Activated CD4-positive, alpha-beta T cell treated with anti-CD3 and anti-CD28 coated beads for 36 hours (primary cell): ENCODE measurements at regions not wholly inside any gene's neighbourhood (a gene's known extent, or its start where the extent isn't known, plus 50 kb on each side); places are given as distances from the start of the nearest gene placed in this dataset.
"Not testable (repeated sequence)": the region's sequence is repeated elsewhere in the genome, so short reads cannot be mapped to it uniquely, and the experiment has no call there.

Experiments used
- ATAC-seq: fragments of 200-7000 bp; cut with Tn5 transposase; one replicate; pipeline ENCODE4 v1.10.0; 2021; ENCODE audit warnings: mild to moderate bottlenecking, moderate library complexity
- CTCF ChIA-PET: fragments of 350-600 bp; sonication (Branson Sonifier 250); formaldehyde crosslinking; loops from one replicate; lab custom pipeline; 2021; ENCODE audit warnings: antibody characterized with exemption; lab: Charles Lee
- POLR2A ChIA-PET: fragments of 350-600 bp; sonication (Branson Sonifier 250); formaldehyde crosslinking; loops from one replicate; lab custom pipeline; 2021; ENCODE audit warnings: antibody characterized with exemption, inconsistent platforms; lab: Charles Lee
- DNase-seq: peaks from one replicate; pipeline ENCODE4 v3.0.0-alpha.2; 2020
- H3K27ac Mint-ChIP-seq: one replicate; pipeline ENCODE4 v1.8.0; 2021; ENCODE audit warnings: mixed read lengths
- H3K27me3 Mint-ChIP-seq: one replicate; pipeline ENCODE4 v1.8.0; 2021; ENCODE audit warnings: mixed read lengths
- H3K36me3 Mint-ChIP-seq: one replicate; pipeline ENCODE4 v1.8.0; 2021; ENCODE audit warnings: low read depth, mixed read lengths
- H3K4me1 Mint-ChIP-seq: one replicate; pipeline ENCODE4 v1.8.0; 2021; ENCODE audit warnings: mixed read lengths
- H3K4me3 Mint-ChIP-seq: one replicate; pipeline ENCODE4 v1.8.0; 2021; ENCODE audit warnings: mild to moderate bottlenecking, moderate library complexity, mixed read lengths
- H3K9me3 Mint-ChIP-seq: one replicate; pipeline ENCODE4 v1.8.0; 2021; ENCODE audit warnings: low read depth, mixed read lengths
- intact Hi-C, 2 experiments: fragments of 100-400 bp; cut with DNase I in 1 of 2; cut with micrococcal nuclease in 1 of 2; formaldehyde crosslinking; loops; one replicate each; pipeline versions ENCODE4 v1.14.2 to v1.15.1; 2022 to 2024; cut with DNase I, micrococcal nuclease

DNA sequence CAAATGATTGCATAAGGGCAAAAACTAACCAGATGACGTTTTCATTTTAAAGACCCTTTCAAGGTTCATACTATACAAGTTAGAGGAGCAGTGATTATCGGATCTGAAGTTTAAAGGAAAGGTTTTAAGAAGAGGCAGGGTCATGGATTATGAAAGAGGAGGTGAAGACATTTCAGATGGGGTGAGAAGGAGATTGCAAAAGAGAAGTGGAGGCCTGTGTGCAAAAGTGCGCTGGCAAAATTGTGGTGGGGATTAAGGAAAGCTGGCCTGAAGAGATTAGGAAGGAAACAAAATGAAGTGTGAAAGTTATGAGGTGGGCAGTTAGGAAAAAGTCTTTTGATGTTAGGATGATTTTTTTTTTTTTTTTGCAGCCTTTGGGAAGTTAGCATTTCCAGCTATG, 935.7 kb upstream of the FAM98A start:
- intact Hi-C loops = no loop called here
- POLR2A ChIA-PET = no interaction called here

DNA sequence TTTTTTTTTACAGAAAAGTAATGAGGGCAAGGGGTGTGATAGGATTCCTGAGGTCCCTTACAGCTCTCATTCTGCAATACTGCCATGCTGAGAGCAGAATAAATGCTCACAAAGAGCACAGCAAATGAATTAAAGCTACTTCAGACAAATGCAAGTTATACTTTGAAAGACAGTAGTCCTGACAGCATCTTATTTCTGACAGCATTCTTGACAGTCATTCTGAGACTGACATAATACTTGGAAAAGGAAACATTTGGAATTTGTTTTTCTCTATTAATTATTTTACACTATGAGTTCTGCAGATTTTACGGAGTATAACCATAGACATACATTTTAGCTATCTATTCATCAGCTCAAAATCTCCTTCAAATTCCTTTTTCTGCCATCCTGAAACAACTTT, 935.2 kb upstream of the FAM98A start:
- no peaks in the 10 kb centered on the region for H3K4me1 Mint-ChIP-seq
- no peak overlapping the region for H3K4me3 Mint-ChIP-seq
- ATAC-seq (no peak), DNase-seq (no peak)
- no peaks in the 10 kb centered on the region for H3K36me3 Mint-ChIP-seq
- ChIA-PET POLR2A (no interaction called here), CTCF (no interaction called here)
- intact Hi-C loops = no loop called here
- no peaks in the 10 kb centered on the region for H3K27me3 Mint-ChIP-seq
- peaks cover 3% of the 10 kb centered on the region for H3K9me3 Mint-ChIP-seq
- H3K27ac Mint-ChIP-seq = no peak overlapping the region

More for the DNA sequence above, 935.7 kb upstream of the FAM98A start:
- Mint-ChIP-seq H3K4me1 (no peaks in the 10 kb centered on the region), H3K36me3 (no peaks in the 10 kb centered on the region), H3K27me3 (no peaks in the 10 kb centered on the region), H3K9me3 (peaks cover 4% of the 10 kb centered on the region), H3K27ac (no peak overlapping the region), H3K4me3 (no peak overlapping the region)
- no peak for ATAC-seq
- CTCF ChIA-PET = no interaction called here
- no peak for DNase-seq

DNA sequence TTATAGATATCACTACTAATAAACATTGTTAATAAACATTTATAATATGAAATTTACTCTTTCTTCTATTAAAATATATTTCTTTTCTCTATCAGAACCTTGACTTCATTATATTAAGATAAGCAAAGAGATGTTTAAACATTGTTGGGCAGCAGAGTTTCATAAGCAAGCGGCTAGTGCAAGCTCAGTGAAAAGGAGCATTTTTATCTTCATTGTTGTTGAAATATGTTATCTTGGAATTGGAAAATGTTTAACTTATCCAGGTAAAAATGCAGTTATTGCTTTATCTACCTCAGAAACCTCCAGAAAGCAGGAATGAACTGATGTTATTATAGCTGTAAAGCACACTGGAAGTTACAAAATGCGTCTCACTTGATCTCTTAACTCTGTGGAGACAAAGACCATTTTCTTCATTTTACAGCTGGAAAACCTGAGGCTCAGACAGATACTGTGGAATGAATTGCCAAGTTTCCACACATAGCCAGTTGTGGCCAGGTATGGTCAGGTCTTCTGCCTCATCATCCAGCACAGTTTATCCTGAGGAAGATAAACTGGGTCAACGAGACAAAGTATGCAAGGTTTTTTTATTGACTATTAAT, 934.6 kb upstream of the FAM98A start:
- no peak for DNase-seq
- ATAC-seq = no peak
- CTCF ChIA-PET = no interaction called here
- Mint-ChIP-seq H3K9me3 (no peaks in the 10 kb centered on the region), H3K4me3 (no peak overlapping the region), H3K36me3 (no peaks in the 10 kb centered on the region), H3K4me1 (no peaks in the 10 kb centered on the region), H3K27me3 (no peaks in the 10 kb centered on the region), H3K27ac (no peak overlapping the region)
- intact Hi-C loops = no loop called here
- POLR2A ChIA-PET = no interaction called here

DNA sequence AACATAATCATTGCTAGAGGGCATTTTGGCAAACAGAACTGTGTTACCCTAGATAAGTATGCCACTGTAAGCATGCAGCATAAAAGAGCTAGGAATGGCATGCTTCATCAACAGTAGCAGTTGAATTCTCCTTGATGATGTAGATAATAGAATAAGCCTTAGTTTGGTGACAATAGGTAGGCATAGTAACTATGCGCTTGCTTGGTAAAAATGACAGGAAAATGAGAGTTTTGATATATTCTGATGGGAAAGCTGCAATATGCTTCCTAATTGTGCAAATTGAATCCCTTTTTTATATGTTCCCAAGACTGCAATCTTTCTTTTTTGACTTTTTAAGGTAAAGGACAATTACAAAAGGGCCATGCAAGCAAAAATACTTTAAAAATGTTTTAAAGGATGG, 930.9 kb upstream of the FAM98A start:
- no peak for ATAC-seq
- Mint-ChIP-seq H3K27me3 (no peaks in the 10 kb centered on the region), H3K9me3 (no peaks in the 10 kb centered on the region), H3K36me3 (no peaks in the 10 kb centered on the region), H3K4me1 (no peaks in the 10 kb centered on the region), H3K4me3 (no peak overlapping the region), H3K27ac (no peak overlapping the region)
- ChIA-PET POLR2A (no interaction called here), CTCF (no interaction called here)
- intact Hi-C loops = no loop called here
- no peak for DNase-seq

DNA sequence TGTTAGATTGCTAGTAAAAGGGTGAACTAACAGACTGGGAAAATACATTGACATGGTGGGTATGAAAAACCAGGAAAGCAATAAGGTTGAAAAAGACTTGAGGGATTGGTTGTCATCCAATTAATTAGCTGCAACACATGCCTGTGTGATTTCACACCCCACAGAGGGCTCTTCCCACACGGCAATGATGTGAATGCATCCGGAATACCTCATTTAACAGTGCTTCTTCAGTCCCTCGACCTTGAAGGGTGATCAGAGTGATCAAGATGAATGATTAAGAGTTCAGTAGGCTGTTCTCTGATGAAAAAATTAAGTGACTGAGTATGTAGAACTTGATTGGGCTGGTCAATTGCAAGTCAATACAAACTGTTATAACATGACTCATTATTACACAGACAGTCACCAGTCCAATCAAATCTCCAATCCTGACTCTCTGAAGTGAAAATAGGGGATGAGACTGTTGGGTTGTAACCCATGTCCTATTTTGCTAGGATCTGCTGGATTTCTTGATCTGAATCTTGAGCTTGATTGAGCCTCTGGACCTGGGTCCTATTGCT, 924.9 kb upstream of the FAM98A start:
- ATAC-seq (no peak), DNase-seq (no peak)
- intact Hi-C loops = no loop called here
- H3K4me1 Mint-ChIP-seq = no peaks in the 10 kb centered on the region
- no peaks in the 10 kb centered on the region for H3K27me3 Mint-ChIP-seq
- no peak overlapping the region for H3K4me3 Mint-ChIP-seq
- POLR2A ChIA-PET = interaction anchor here (0.7 kb wide), 1 partner anchor 40 kb away, joined by 3 read pairs; no protein-coding TSS in a partner anchor
- CTCF ChIA-PET = no interaction called here
- no peak overlapping the region for H3K27ac Mint-ChIP-seq
- H3K36me3 Mint-ChIP-seq = no peaks in the 10 kb centered on the region
- H3K9me3 Mint-ChIP-seq = peaks cover 8% of the 10 kb centered on the region

DNA sequence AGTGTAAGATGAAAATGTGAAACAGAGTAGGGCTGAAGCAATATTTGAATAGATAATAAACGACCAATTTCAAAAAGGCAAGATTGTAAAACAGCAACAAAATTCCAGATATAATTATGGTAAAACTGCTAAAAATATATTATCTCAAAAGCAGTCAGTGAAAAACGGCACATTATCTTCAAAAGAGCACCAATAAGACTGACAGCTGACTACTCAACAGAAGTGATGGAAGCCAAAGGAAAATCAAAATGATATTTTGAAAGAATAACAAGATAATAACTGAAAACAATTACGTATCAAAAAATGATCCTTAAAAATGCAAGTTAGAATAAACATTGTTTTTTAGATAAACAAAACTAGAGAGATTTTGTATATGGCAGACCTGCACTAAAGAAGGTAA, 920.6 kb upstream of the FAM98A start:
- Mint-ChIP-seq H3K9me3 (peaks cover 11% of the 10 kb centered on the region), H3K4me1 (no peaks in the 10 kb centered on the region), H3K4me3 (no peak overlapping the region), H3K27ac (no peak overlapping the region), H3K27me3 (no peaks in the 10 kb centered on the region), H3K36me3 (no peaks in the 10 kb centered on the region)
- no peak for DNase-seq
- intact Hi-C loops = no loop called here
- CTCF ChIA-PET = no interaction called here
- ATAC-seq = no peak
- POLR2A ChIA-PET = no interaction called here

DNA sequence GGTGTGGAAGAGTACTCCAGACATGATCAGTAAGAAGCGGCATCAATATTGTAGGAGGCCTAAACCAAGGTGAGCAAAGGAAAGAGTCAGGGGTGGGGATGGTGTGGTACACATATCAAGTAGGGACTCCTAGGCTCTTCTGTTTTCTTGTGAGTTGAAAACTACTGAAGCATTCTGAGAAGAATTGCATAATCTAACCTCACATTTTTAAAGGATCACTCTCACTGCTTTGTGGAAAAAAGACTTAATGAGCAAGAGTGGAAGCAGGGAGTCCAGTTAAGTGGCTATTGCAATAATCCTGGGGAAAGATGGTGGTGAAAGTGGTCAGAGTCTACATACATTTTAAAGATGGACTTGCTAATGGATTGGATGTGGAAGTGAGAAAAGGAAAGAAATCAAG, 899.5 kb upstream of the FAM98A start:
- Mint-ChIP-seq H3K36me3 (no peaks in the 10 kb centered on the region), H3K9me3 (peaks cover 14% of the 10 kb centered on the region), H3K4me3 (no peak overlapping the region), H3K27ac (no peak overlapping the region), H3K27me3 (no peaks in the 10 kb centered on the region), H3K4me1 (no peaks in the 10 kb centered on the region)
- CTCF ChIA-PET = no interaction called here
- intact Hi-C loops = no loop called here
- POLR2A ChIA-PET = no interaction called here
- ATAC-seq = no peak
- no peak for DNase-seq

DNA sequence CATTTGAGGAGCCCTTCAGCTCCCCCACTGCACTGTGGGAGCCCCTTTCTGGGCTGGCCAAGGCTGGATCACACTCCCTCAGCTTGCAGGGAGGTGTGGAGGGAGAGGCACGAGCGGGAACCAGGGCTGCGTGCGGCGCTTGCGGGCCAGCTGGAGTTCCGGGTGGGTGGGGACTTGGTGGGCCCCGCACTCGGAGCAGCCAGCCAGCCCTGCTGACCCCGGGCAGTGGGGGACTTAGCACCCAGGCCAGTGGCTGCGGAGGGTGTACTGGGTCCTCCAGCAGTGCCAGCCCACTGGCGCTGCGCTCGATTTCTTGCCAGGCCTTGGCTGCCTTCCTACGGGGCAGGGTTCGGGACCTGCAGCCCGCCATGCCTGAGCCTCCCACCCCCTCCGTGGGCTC, 895.1 kb upstream of the FAM98A start:
- ATAC-seq, intact Hi-C loops, H3K36me3 Mint-ChIP-seq, H3K4me1 Mint-ChIP-seq, CTCF ChIA-PET, H3K4me3 Mint-ChIP-seq, POLR2A ChIA-PET, H3K27me3 Mint-ChIP-seq, H3K27ac Mint-ChIP-seq, DNase-seq: not testable (repeated sequence)
- H3K9me3 Mint-ChIP-seq = peaks cover 11% of the 10 kb centered on the region

DNA sequence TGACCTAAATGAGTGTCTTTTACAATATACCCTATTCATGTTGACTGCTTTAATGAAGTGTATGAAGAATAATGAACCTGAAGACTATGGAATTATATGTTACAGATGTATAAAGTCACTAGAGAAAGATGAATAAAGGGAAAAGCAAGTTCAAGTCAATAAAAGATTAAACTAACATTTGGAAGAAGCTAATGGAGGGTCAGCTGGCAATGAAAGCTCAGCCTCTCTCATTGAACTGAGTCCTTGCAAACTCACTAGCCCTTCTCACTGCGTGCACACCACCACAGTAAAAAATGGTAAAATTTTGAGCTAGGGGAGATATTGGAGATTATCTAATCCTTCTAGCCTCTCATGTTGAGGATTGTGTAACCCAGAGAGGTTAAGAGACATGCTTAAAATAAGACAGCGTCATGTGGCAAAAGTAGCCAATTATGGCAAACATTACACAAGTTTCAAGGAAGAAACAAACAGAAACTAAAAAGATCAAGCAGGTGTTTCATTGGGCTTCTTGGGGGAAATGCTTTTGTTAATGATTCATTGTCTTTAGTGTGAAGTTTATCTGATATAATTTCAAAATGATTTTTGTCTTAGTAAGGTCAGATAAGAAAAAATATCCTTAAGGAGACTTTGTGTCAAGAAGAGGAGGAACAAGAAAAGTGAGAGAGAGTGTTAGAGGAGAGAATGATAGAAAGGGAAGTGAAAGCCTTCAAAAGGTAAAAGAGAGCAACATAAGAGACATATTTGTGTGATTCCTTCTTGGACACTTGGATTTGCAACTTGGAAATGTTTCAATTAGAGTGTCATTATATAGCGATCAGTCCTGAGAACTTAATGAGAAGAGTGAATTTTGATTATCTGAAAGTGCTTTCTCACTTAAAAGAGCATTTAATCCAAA, 893.7 kb upstream of the FAM98A start:
- H3K27me3 Mint-ChIP-seq = no peaks in the 10 kb centered on the region
- no peaks in the 10 kb centered on the region for H3K4me1 Mint-ChIP-seq
- no peak overlapping the region for H3K4me3 Mint-ChIP-seq
- ATAC-seq (no peak), DNase-seq (no peak)
- H3K9me3 Mint-ChIP-seq = peaks cover 6% of the 10 kb centered on the region
- intact Hi-C loops = no loop called here
- H3K27ac Mint-ChIP-seq = no peak overlapping the region
- CTCF ChIA-PET = no interaction called here
- POLR2A ChIA-PET = no interaction called here
- no peaks in the 10 kb centered on the region for H3K36me3 Mint-ChIP-seq

DNA sequence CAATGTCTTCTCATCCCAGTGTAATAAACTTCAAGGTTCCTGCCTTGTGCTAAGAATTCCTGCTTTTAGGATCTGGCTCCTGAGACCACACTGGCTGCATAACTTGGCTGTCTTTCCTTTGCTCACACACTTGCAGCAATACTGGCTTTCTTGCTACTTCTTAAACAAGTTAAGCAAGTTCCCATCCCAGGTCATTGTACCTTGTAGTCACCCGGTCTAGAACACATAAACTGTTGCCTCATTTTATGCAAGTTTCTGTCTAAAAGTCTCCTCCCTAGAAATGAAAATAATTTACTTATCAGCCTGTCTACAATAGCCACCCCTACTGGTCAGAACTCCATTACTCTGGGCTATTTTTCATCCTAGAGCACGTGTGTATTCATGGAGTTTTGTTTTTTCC, 887.9 kb upstream of the FAM98A start:
- CTCF ChIA-PET = no interaction called here
- H3K4me1 Mint-ChIP-seq = no peaks in the 10 kb centered on the region
- DNase-seq (no peak), ATAC-seq (no peak)
- peaks cover 1% of the 10 kb centered on the region for H3K9me3 Mint-ChIP-seq
- no peak overlapping the region for H3K27ac Mint-ChIP-seq
- H3K4me3 Mint-ChIP-seq = no peak overlapping the region
- intact Hi-C loops = no loop called here
- no peaks in the 10 kb centered on the region for H3K36me3 Mint-ChIP-seq
- POLR2A ChIA-PET = no interaction called here
- H3K27me3 Mint-ChIP-seq = no peaks in the 10 kb centered on the region

DNA sequence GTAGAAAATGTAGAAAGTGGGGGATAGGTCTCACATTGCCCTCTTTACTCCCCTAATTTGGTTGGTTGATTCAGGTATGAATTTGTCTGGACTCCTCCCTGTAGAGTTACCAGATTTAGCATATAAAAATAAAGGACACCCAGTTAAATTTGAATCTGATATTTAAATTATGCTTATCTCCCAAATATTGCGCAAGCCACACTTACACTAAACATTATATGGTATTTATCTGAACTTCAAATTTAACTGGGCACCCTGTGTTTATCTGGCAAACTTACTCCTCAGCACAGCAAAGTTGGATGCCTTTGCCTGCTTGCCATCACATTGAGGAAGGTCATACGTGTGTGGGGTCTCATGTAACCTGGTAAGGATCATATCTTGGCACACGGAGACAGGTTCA, 882.4 kb upstream of the FAM98A start:
- Mint-ChIP-seq H3K9me3 (peaks cover 1% of the 10 kb centered on the region), H3K4me1 (no peaks in the 10 kb centered on the region), H3K36me3 (no peaks in the 10 kb centered on the region), H3K27ac (no peak overlapping the region), H3K27me3 (no peaks in the 10 kb centered on the region), H3K4me3 (no peak overlapping the region)
- DNase-seq = no peak
- POLR2A ChIA-PET = no interaction called here
- CTCF ChIA-PET = no interaction called here
- intact Hi-C loops = loop anchor here in 1 of 2 experiments (2.0 kb wide), 1 partner anchor 49 kb away; no protein-coding TSS in a partner anchor
- no peak for ATAC-seq

DNA sequence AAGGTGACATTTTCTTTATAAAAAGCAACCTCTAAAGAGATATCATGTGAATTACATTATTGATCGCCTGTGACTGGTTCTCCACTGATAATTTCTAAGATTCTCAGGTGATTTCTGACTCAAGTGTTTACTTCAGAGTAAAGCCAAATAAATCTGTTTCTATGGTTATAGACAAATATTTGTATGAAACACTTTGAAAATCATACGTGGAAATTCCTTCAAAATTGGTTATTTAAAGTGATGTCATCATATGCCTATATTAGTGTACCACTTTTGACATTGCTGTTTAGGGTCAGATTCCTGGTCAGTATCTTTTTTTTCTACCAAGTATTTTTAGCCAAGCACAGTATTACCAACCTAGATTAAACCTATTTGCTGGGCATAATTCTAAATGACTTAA, 881.3 kb upstream of the FAM98A start:
- no peaks in the 10 kb centered on the region for H3K4me1 Mint-ChIP-seq
- ATAC-seq (no peak), DNase-seq (no peak)
- ChIA-PET POLR2A (no interaction called here), CTCF (no interaction called here)
- no peaks in the 10 kb centered on the region for H3K36me3 Mint-ChIP-seq
- intact Hi-C loops = loop anchor here in 1 of 2 experiments (2.0 kb wide), 1 partner anchor 48 kb away; no protein-coding TSS in a partner anchor
- H3K4me3 Mint-ChIP-seq = no peak overlapping the region
- no peak overlapping the region for H3K27ac Mint-ChIP-seq
- H3K9me3 Mint-ChIP-seq = peaks cover 1% of the 10 kb centered on the region
- no peaks in the 10 kb centered on the region for H3K27me3 Mint-ChIP-seq
